HG03442 (cell line): ENCODE measurements at regions not wholly inside any gene's neighbourhood (a gene's known extent, or its start where the extent isn't known, plus 50 kb on each side); places are given as distances from the start of the nearest gene placed in this dataset.
"Not testable (repeated sequence)": the region's sequence is repeated elsewhere in the genome, so short reads cannot be mapped to it uniquely, and the experiment has no call there.

ENCODE experiments used
- ATAC-seq: cut with Tn5 transposase; IDR thresholded peaks from one replicate; pipeline ENCODE4 v1.9.1; 2021; ENCODE audit warnings: mild to moderate bottlenecking, moderate library complexity; ENCODE audit not compliant: unreplicated experiment

DNA sequence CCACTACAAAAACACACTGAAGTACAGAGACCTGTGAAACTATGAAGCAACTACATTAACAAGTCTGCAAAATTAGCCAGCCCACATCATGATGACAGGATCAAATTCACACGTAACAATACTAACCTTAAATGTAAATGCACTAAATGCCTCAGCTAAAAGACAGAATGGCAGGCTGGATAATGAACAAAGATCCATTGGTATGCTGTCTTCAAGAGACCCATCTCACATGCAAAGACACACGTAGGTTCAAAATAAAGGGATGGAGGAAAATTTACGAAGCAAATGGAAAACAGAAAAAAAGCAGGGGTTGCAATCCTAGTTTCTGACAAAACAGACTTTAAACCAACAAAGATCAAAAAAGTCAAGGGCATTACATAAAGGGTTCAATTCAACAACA, 120.1 kb upstream of the OSTN start:
- ATAC-seq = not testable (repeated sequence)

DNA sequence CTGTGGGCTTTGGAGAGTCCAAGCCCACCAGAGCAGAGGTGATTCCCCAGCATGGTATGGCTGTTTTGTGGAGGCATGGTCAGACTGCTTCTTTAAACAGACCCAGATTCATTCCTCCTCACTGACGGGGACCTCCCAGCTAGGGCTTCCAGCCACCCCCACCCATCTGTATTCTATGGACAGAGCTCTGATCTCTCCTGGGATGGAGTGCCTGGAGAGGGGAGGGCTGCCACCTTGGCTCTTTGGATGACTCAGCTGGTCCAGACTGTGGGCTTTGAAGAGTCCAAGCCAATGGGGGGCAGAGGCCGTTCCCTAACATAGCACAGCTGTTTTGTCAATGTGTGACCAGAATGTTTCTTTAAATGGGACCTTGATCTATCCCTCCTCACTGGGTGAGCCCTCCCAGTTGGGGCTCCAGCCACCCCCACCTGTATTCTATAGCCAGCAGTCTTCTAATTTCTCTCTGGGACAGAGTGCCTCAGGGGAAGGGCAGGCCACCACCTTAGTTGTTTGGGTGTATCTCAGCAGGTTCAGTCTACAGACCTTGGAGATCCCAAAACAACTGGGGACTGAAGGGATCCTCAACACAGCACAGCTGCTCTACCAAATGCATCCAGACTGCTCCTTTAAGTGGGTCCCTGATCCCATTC, 122.0 kb upstream of the OSTN start:
- ATAC-seq = no peak

DNA sequence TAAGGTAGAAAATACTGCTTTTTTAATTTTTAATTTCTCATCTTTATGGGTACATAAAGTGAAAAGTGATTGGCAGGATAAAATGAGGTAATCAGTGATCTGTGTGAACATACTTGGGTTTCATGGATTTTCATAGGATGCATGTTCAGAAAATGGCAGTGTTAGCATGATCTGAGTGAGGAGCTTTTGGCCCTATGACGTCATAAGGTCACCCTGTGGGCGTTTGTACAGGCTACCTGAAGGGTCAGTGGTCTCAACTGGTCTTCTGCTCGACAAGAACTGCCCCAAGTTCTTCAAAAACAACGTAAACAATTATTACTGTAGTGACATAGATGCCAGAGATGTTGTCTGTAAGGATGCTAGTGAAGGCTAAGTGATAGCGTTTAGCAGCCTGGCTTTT, 124.5 kb upstream of the OSTN start:
- no peak for ATAC-seq

DNA sequence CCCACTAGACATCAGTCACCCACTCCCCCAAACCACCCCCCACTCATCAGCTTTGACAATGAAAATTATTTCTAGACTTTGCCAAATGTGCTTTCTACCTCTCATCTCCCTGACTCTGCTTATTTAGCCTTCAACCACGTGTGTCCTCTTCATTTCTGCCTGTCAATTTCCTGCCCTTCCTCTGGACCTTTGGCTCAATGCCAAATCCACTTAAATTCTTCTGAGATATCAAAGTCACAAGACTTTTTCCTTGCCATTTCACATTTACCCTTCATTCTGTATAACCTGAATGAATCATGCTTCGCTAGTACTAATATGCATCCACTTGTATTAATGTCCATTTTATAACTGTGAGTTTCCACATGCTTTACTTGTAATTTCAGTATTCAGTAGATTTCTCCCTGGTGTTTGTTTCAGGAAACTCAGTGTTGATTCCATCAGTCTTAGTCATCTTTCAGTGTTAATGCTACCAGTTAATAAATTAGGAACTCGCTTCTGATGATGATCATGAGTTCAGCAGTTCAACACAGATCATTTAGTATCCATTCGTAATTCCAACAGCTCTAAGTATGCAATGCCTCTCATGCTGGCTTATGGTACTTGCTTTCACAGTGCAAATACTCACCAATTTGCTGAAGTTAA, 128.2 kb upstream of the OSTN start:
- ATAC-seq = no peak

DNA sequence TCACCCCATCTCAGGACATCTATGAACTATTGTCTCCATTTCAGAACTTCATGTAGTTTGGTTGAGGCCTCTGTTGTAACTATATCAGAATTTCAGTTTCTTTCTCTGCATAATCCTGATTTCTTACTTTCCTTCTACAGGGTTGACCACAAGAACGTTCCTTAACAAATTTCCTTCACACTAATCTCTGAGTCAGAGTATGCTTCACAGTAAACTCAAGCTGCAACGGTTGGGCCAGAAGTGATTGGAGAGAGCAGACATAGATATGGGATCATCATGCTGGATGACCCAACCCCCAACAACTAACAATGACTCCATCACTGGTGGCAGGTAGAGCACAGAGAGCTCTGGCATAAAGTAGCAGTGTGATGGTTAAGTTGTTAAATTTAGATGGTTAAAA, 128.8 kb upstream of the OSTN start:
- ATAC-seq = no peak

DNA sequence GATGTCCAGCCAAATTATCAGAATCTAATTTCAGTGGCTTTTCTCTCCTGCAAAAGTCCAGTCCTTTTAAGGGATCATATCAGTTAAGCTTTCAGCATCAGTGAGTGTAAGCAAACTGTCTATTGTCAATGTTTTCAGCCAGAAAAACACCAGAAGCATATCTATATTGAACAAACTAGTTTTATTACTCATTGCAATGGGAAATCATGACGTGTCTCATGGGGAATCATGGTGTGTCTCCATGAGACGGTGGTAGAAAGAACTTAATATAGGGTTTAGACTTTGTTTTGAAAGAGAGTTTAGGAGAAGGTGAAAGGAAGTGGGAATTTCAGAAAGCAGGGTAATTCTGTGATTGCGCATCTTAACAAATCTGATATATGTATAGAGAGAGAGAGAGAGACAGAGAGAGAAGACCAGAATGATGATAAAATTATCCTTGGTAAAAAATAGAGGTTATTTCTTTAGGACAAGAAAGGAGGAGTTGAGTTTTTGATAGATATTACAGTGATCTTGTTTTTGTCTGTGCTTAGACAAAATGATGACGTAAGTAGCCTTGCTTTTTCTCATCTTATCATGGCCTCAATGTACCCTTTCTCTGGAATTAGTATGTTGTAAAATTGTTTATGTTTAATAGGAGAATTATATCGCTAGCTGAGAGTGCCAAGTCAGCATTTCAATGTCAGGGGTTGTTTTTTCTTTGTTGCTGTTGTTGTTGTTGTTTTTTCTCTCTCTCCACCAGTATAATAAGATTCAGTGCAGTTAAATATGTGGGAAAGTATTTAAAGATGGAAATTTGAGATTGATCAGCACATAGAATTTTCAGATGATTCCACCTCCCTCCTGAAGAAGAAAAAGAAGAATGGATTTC, 129.9 kb upstream of the OSTN start:
- ATAC-seq = no peak

DNA sequence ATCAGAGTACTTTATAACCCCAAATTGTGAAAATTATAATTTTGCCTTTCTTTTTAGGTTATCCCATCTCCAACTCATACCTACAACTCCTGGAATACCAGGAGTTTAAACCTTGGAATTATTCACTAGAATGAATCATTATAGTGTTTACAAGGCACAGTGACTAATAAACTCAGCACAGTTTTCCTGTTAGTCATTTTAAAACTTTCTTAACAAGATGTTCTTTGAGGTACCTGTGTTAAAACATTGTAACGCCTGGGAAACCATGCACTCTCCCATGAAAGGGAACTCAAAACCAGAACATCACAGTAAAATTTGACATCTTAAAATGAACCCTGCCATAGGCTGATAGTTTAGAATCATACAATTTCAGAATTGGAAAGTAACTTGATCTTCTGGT, 132.4 kb upstream of the OSTN start:
- ATAC-seq = no peak

DNA sequence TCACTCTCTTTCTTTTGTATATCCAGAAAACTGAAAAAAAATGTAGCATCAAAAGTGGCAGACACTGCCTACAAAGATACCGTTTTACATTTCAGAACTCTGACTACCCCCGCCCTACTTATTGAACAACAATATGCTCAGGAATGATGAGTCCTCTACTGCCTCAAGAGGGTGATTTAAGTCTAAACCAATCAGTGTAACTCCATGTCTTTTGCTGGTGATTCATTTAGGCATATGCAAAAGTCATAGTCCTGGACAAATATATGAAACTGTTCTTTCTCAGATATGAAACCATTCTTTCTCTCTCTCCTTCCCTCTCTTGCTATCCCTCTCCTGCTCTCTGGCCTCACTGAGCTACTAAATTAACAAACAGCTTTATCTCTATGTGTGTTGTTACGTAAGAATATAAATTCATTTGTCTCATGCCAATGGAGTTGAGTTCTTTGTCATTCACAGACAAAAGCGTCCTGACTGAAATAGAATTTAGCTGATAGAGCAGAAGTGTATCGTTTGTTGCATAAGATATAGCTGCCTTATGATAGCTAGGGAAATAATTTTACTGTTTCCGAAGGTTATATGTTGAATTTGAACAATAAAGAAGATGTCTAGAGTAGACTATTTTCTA, 133.7 kb upstream of the OSTN start:
- no peak for ATAC-seq

DNA sequence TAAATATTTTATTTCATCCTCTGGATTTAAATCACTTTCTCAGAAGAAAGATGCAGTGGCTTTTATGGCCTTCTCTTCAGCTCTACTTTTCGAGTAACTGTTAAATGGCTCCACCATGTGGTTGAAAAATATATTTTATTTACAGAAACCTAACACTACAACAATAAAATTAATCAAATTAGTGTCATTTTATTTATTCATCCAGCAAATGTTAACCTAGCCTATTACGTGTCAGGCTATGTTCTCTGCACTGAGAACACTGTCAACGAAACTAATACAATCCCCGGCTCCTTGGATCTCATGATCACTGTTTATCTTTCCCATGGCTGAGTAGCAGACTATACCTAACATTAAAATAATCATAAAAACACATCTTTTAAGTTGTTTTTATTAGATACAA, 148.0 kb upstream of the OSTN start:
- ATAC-seq = peak; percentile 42

DNA sequence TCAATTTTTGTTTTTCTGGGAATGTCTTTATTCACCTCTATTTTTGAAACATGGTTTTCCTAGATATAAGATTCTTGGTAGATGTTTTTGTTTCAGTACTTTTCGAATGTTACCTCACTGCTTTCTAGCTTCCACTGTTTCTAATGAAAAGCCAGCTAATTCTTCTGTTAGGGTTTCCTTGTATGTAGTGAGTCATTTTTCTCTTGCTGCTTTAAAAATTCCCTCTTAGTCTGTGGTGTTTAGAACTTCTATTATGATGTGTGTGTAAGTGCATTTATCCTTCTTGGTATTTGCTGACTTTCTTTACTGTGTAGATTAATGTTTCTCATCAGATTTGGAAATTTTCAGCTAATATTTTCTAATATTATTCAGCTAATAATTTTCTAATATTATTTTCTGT, 151.1 kb upstream of the OSTN start:
- no peak for ATAC-seq

DNA sequence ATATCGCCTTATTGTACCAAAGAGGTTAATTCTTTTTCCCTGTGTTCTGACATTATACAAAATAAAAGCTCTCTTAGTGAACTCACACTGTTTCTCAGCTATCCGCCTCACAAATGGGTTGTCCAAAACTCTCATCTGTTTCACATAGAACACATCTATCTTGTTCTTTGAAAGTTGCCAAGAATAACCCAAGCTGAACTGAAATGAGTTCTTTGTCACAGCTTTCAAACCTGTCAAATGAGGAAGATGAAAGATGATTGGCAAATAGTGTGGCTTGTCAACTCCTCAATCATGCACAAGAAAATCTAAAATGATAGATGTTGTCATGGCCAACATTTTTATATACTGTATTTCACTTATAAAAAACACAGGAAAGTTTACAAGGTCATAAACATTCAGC, 168.1 kb upstream of the OSTN start:
- no peak for ATAC-seq

DNA sequence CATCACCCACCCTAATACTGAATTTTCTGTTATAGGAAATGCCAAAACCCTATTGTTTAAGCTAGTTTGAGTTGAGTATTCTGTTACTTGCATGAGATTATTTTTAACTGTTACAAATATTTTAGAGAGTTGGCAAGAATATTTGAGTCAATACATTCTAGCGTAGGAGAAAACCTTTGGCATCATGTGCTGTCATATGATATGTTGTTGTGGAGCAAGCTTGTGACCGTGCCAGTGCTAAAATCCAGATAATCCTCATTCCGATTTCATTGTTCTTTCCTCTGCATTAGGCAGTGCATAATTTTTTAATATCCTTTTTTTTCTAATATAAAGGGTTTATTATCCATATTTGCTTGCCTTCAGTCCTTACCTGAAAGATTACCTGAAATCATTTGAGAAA, 168.0 kb upstream of the GMNC start:
- ATAC-seq = no peak

DNA sequence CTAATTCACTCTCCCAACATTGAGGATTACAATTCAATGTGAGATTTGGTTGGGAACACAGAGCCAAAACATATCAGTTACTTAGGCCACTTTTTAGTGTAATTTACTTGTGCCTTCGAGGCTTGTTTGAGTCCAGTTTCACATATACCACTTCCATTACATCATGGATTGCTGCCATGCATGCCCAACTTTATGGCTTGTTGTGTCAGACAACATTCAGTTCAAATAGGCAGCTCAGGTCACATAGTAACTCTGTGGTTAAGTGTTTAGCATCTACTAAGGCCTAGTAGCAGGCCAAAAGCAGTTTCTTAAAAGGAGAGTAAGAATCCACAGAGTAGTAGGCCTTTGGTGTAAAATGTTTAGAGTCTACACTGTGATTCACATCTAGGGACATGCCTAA, 164.3 kb upstream of the GMNC start:
- no peak for ATAC-seq

DNA sequence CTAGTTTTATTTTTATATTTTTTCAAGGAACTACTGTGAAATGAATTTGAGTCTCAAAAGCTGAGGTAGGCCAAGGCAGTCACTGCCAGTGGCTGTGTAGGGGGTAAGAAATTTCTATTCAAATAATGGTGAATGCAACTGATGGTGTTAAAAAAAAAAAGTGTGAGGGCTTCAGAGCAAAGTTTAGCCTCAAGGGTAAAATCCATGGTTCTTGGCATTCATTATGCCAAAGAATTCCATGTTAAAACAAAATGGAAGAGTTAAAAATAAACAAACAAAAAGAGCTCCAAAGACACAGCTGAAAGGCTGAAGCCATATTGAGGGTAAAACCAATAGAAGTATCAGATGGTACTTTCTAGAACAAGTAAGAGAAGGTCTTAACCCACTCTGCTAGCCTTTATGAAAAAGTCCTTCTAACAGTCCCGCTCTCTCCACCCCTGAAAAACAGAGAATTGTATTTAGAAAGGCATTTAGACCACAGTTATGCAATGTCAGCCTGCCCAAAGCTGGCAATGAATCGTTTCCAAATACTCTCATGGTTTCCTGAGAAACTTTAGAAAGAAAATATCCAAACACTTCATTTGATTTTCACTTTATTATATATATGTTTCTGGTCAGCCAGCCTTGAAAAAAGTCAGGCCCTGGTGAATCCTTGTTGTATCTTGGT, 158.4 kb upstream of the GMNC start:
- ATAC-seq = no peak

DNA sequence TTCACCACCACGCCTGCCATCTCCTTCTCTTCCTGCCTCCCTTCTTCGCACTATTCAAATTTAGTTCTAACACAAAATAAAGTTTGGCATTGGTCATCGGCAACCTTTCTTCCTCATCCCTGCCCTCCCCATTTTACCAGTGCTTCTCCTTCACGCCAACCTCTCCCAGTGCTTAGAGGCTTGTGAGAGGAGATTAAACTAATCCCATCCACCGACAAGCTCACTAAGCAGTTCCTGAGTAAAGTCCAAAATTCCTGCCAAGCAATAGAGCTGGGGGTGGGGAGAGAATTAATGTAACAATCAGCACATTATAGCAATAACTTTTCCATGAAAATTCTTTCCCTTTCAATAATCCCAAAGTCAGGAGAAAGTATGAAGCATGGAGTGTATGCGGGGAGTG, 157.4 kb upstream of the GMNC start:
- no peak for ATAC-seq

DNA sequence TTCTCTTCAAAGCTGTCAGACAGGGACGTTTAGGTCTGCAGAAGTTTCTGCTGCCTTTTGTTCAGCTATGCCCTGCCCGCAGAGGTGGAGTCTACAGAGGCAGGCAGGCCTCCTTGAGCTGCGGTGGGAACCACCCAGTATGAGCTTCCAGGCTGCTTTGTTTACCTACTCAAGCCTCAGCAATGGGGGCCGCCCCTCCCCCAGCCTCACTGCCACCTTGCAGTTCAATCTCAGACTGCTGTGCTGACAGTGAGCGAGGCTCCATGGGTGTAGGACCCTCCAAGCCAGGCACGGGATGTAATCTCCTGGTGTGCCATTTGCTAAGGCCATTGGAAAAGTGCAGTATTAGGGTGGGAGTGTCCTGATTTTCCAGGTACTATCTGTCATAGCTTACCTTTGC, 153.5 kb upstream of the GMNC start:
- not testable (repeated sequence) for ATAC-seq

DNA sequence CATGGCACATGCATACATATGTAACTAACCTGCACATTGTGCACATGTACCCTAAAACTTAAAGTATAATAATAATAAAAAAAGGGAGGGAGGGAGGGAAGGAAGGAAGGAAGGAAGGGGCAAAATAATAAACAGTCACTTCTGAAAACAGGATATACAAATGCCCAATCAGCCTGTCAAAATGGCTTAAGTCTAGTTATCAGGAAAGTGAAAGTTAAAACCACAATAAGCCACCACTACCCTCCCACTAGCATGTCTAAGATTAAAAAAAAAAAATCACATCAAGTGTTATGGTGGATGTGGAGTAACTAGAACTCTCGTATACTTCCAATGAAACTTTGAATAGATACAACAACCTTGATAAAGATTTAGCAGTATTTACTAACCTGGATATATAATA, 145.6 kb upstream of the GMNC start:
- no peak for ATAC-seq

DNA sequence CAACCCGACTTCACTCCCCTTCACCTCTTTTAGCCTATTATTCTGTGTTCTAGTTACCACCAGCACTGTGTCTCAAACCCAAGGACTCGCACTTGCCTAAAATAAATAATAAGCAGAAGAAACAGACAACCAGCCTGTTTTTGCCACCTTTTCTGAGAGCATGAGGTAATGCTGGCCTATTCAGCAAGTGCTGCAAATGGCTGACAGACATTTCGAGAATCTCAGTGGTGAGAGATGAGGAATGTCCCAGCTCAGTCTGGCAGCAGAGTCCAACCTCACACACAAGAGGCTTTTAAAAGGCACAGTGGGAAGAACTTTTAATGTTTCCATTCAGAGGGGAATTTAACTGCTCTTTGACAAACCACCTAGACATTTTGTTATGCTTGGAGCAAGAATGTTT, 143.3 kb upstream of the GMNC start:
- peak; percentile 82 for ATAC-seq

DNA sequence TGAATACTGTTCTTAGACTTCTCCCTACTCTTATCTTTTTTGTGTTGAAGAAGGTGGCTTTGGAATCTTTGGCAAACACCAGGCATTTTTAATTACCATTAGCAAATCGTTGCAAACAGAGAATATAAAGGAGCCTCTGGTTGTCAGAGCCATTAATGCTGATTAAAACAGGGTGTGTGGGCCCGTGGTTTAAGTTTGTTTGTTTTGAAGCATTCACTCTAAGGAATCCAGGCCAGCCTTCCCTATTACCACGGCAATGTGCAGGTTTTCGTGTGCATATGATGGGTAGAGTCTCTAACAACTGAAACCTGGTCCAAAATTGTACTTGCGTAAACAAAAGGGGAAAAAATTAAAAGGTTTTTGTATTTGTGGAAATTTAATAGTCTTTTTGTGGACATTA, 141.2 kb upstream of the GMNC start:
- no peak for ATAC-seq

DNA sequence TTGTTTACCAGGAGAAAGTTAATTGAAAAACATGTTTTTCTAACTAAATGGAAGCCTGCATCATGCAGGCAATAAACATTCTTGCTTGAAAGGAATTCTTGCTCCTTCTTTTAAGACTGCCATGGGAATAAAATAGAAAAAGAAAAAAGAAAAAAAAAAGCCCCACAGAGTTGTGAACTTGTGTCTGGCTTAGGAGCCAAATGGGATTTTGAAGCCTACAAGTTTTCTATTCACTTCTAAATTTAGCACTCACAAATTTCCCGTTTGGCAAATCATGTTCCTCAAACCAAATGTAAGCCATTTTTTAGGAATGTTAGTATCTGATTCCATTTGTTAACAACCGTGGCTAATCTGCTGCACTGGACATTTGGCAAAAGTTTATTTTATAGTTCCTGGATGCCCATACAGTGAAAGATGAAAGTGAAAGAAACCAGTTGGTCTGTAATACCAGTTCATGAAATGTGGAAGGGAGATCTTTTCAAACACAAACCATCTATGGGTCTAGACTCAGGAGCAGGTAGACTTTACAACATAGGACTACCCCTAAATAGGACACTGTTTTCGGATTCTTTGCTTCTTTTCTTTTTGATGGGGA, 133.8 kb upstream of the GMNC start:
- ATAC-seq = no peak

DNA sequence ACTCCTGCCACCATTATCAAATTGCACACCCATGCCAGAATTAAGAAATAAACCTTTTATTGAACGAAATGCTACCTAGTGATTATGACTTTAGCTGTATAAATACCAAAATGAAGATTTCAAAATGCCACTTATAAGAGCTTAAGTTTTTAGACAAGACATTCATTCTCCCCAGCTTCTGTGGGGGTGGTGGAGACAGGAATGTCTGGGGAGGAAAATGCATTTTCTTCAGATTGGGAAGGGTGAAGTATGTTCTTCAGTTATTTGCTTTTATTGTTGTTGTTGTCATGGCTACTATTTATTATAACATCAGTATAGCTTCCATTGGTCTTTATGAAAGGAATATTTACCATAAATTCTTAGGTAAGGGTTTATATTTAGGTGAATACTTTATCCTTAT, 132.7 kb upstream of the GMNC start:
- no peak for ATAC-seq
